ENCODE measurements at regions not wholly inside any gene's neighbourhood (a gene's known extent, or its start where the extent isn't known, plus 50 kb on each side); places are given as distances from the start of the nearest gene placed in this dataset.
"Not testable (repeated sequence)": the region's sequence is repeated elsewhere in the genome, so short reads cannot be mapped to it uniquely, and the experiment has no call there.

DNA sequence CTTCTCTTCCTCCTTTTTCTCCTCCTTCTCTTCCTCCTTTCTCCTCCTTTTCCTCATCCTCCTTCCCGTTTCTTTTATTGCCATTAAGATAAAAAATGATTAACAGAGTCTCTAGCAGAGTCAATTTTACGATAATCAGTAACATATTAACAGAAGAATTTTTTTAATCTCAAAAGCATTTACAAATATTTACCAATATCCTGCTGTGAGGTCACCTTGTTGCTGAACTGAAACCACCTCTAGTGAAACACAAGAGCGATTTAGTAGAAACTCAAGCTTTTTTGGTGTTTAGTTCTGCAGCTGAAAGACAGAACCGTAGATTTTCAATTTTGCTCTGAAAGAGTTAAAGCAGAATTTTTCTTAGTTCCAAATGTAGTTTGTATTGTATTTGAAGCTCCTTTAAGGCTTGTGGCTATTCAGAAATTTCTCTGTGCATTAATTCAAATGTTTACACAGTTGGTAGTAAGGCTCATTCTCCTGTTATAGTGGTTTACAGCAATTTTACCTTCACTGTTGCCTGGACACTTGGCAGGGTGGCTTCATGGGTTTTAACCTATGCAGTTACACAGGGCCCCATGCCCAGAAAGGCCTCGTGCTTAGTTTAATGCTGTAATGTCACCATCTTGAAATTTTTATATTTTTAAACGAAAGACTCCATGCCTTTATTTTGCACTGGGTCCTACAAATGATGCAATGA, 1106.6 kb upstream of the FAM98A start:
- H3K4me2 ChIP-seq (ENCODE audit: low read depth, low read length, poor library complexity, severe bottlenecking), result no peak overlapping the region
- no peaks in the 10 kb centered on the region for H3K27me3 ChIP-seq (ENCODE audit: insufficient read depth, low read length, poor library complexity, severe bottlenecking)
- H3K4me3 ChIP-seq (ENCODE audit: low read length, poor library complexity, severe bottlenecking), result no peak overlapping the region
- no peaks in the 10 kb centered on the region for H3K9me2 ChIP-seq (replicated peaks; ENCODE audit: low read depth, low read length)
- no peaks in the 10 kb centered on the region for H3K36me3 ChIP-seq (ENCODE audit: insufficient read depth, low read length)
- no peak overlapping the region for H2AFZ ChIP-seq (ENCODE audit: low read length)
- no peaks in the 10 kb centered on the region for H3K79me2 ChIP-seq (ENCODE audit: insufficient read depth, low read length)
- H3F3A ChIP-seq (ENCODE audit: low read depth), result no peaks in the 10 kb centered on the region
- TF ChIP-seq, protein P1, sequence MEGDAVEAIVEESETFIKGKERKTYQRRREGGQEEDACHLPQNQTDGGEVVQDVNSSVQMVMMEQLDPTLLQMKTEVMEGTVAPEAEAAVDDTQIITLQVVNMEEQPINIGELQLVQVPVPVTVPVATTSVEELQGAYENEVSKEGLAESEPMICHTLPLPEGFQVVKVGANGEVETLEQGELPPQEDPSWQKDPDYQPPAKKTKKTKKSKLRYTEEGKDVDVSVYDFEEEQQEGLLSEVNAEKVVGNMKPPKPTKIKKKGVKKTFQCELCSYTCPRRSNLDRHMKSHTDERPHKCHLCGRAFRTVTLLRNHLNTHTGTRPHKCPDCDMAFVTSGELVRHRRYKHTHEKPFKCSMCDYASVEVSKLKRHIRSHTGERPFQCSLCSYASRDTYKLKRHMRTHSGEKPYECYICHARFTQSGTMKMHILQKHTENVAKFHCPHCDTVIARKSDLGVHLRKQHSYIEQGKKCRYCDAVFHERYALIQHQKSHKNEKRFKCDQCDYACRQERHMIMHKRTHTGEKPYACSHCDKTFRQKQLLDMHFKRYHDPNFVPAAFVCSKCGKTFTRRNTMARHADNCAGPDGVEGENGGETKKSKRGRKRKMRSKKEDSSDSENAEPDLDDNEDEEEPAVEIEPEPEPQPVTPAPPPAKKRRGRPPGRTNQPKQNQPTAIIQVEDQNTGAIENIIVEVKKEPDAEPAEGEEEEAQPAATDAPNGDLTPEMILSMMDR (conservative IDR thresholded peaks at IDR 0.05; ENCODE audit: low read length), result no peak
- no peak for TF ChIP-seq EZH2phosphoT487 (IDR thresholded peaks at IDR 0.05; ENCODE audit: borderline replicate concordance)
- H3K4me1 ChIP-seq (ENCODE audit: insufficient read depth, low read length, poor library complexity, severe bottlenecking), result no peaks in the 10 kb centered on the region
- H3K9ac ChIP-seq (ENCODE audit: low read depth, low read length, poor library complexity, severe bottlenecking), result no peak overlapping the region
- no peaks in the 10 kb centered on the region for H4K20me1 ChIP-seq (ENCODE audit: insufficient read depth, low read length, poor library complexity, severe bottlenecking)
- H3K9me3 ChIP-seq (ENCODE audit: insufficient read depth, low read depth, low read length), result no peaks in the 10 kb centered on the region

DNA sequence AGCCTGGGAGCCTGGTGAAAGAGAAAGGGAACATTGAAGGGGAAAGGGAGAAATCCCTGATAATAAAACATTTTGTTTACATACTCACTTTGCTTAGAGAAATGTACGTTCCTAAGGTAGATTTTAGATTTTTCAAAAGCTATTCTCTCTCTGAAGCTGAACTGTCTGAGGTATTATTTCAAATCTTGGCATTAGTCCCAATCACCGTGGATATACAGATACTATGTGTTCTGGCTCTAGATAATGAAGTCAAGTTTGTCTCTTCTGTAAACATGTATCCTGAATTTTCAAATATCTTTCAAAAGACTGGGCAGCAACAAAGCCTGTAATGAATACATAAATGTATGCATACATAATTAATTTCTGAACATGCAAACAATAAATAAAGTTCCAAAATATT, 1104.2 kb upstream of the FAM98A start:
- H3K9me3 ChIP-seq (ENCODE audit: insufficient read depth, low read depth, low read length), result no peaks in the 10 kb centered on the region
- no peak overlapping the region for H3K9ac ChIP-seq (ENCODE audit: low read depth, low read length, poor library complexity, severe bottlenecking)
- no peak overlapping the region for H3K4me3 ChIP-seq (ENCODE audit: low read length, poor library complexity, severe bottlenecking)
- no peaks in the 10 kb centered on the region for H3K9me2 ChIP-seq (replicated peaks; ENCODE audit: low read depth, low read length)
- TF ChIP-seq, protein P1 (conservative IDR thresholded peaks at IDR 0.05; ENCODE audit: low read length), result no peak
- no peak for TF ChIP-seq EZH2phosphoT487 (IDR thresholded peaks at IDR 0.05; ENCODE audit: borderline replicate concordance)
- H3K4me2 ChIP-seq (ENCODE audit: low read depth, low read length, poor library complexity, severe bottlenecking), result no peak overlapping the region
- H3K36me3 ChIP-seq (ENCODE audit: insufficient read depth, low read length), result no peaks in the 10 kb centered on the region
- H3K27me3 ChIP-seq (ENCODE audit: insufficient read depth, low read length, poor library complexity, severe bottlenecking), result no peaks in the 10 kb centered on the region
- no peaks in the 10 kb centered on the region for H3F3A ChIP-seq (ENCODE audit: low read depth)
- no peaks in the 10 kb centered on the region for H4K20me1 ChIP-seq (ENCODE audit: insufficient read depth, low read length, poor library complexity, severe bottlenecking)
- no peaks in the 10 kb centered on the region for H3K4me1 ChIP-seq (ENCODE audit: insufficient read depth, low read length, poor library complexity, severe bottlenecking)
- H3K79me2 ChIP-seq (ENCODE audit: insufficient read depth, low read length), result no peaks in the 10 kb centered on the region
- no peak overlapping the region for H2AFZ ChIP-seq (ENCODE audit: low read length)

DNA sequence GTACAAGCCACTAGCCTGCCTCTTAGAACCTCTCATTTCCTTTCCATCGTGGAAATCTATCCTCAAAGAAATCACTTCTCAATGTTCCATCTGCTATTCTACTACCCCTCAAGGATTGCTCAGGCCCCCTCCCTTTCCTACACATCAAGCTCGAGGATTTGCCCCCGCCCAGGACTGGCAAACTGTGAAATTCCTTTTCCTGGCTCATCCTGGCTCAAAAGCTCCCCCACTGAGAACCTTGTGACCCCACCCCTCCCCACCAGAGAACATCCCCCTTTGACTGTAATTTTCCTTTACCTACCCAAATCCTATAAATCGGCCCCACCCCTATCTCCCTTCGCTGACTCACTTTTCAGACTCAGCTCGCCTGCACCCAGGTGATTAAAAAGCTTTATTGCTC, 1103.3 kb upstream of the FAM98A start:
- not testable (repeated sequence) for H3K79me2 ChIP-seq (ENCODE audit: insufficient read depth, low read length); H3K4me2 ChIP-seq (ENCODE audit: low read depth, low read length, poor library complexity, severe bottlenecking); H3K9me3 ChIP-seq (ENCODE audit: insufficient read depth, low read depth, low read length); H3K27me3 ChIP-seq (ENCODE audit: insufficient read depth, low read length, poor library complexity, severe bottlenecking); H3K36me3 ChIP-seq (ENCODE audit: insufficient read depth, low read length); H3K9me2 ChIP-seq (replicated peaks; ENCODE audit: low read depth, low read length); H3K4me1 ChIP-seq (ENCODE audit: insufficient read depth, low read length, poor library complexity, severe bottlenecking); H4K20me1 ChIP-seq (ENCODE audit: insufficient read depth, low read length, poor library complexity, severe bottlenecking); H3F3A ChIP-seq (ENCODE audit: low read depth); H3K9ac ChIP-seq (ENCODE audit: low read depth, low read length, poor library complexity, severe bottlenecking); H3K4me3 ChIP-seq (ENCODE audit: low read length, poor library complexity, severe bottlenecking); H2AFZ ChIP-seq (ENCODE audit: low read length)

DNA sequence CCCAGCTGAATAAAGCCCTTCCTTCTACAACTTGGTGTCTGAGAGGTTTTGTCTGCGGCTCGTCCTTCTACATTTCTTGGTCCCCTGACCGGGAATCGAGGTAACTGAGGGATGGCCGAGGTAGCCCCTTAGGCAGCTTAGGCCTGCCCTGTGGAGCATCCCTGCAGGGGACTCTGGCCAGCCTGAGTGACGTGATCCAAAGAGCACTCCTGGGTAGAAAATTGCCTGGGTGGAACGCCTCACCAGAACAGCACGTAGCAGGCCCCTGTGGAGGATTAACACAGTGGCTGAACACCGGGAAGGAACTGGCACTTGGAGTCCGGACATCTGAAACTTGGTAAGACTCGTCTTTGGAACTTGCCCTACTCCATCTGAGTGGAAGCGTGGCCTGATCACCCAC, 1078.5 kb upstream of the FAM98A start:
- H3K4me1 ChIP-seq (ENCODE audit: insufficient read depth, low read length, poor library complexity, severe bottlenecking); H3F3A ChIP-seq (ENCODE audit: low read depth); H3K27me3 ChIP-seq (ENCODE audit: insufficient read depth, low read length, poor library complexity, severe bottlenecking): not testable (repeated sequence)

DNA sequence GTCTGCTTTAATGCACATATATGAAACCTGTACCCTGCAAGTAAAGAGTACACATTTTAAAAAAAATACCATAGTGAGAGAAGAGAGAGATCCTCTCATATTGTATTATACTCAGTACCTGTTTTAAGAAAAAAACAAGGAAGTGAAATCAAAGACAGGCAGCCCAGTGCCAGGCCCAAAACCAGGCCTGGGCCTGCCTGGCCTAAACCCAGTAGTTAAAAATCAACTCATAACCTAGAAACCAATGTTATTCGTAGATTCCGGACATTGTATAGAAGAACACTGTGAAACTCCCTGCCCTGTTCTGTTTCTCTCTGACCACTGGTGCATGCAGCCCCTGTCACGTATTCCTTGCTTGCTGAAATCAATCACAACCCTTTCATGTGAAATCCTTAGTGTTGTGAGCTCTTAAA, 1078.0 kb upstream of the FAM98A start:
- H3K79me2 ChIP-seq (ENCODE audit: insufficient read depth, low read length); H3K9me2 ChIP-seq (replicated peaks; ENCODE audit: low read depth, low read length); H3K9ac ChIP-seq (ENCODE audit: low read depth, low read length, poor library complexity, severe bottlenecking); H3K36me3 ChIP-seq (ENCODE audit: insufficient read depth, low read length); H3K27me3 ChIP-seq (ENCODE audit: insufficient read depth, low read length, poor library complexity, severe bottlenecking); H4K20me1 ChIP-seq (ENCODE audit: insufficient read depth, low read length, poor library complexity, severe bottlenecking); H3K4me1 ChIP-seq (ENCODE audit: insufficient read depth, low read length, poor library complexity, severe bottlenecking); H2AFZ ChIP-seq (ENCODE audit: low read length); H3K9me3 ChIP-seq (ENCODE audit: insufficient read depth, low read depth, low read length); H3K4me3 ChIP-seq (ENCODE audit: low read length, poor library complexity, severe bottlenecking); H3F3A ChIP-seq (ENCODE audit: low read depth); H3K4me2 ChIP-seq (ENCODE audit: low read depth, low read length, poor library complexity, severe bottlenecking): not testable (repeated sequence)

More for the DNA sequence above, 1078.5 kb upstream of the FAM98A start:
- H3K79me2 ChIP-seq (ENCODE audit: insufficient read depth, low read length); H4K20me1 ChIP-seq (ENCODE audit: insufficient read depth, low read length, poor library complexity, severe bottlenecking); H3K4me2 ChIP-seq (ENCODE audit: low read depth, low read length, poor library complexity, severe bottlenecking); H3K9ac ChIP-seq (ENCODE audit: low read depth, low read length, poor library complexity, severe bottlenecking); H3K4me3 ChIP-seq (ENCODE audit: low read length, poor library complexity, severe bottlenecking); H2AFZ ChIP-seq (ENCODE audit: low read length); H3K9me3 ChIP-seq (ENCODE audit: insufficient read depth, low read depth, low read length); H3K36me3 ChIP-seq (ENCODE audit: insufficient read depth, low read length); H3K9me2 ChIP-seq (replicated peaks; ENCODE audit: low read depth, low read length): not testable (repeated sequence)
